ENCODE measurements at regions not wholly inside any gene's neighbourhood (a gene's known extent, or its start where the extent isn't known, plus 50 kb on each side); places are given as distances from the start of the nearest gene placed in this dataset.
"Not testable (repeated sequence)": the region's sequence is repeated elsewhere in the genome, so short reads cannot be mapped to it uniquely, and the experiment has no call there.

DNA sequence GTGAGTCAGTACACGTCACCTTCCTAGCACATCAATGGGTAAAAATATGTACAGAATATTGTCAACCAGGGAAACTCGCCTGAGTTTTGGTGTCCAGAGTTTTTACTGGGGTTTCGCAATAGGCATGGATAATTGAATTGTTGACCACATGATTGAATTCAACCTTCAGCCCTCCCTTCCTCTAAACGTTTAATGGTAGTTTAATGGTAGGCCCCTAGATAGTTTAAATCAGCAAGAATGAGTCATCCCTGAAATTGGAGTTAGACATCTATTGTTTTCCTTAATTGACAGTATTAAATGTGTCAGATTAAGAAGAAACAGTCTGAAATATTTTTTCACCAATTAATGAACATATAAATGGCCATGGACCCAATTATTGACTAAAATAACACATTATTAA lies 57.8 kb upstream of the CACNA2D1 start:
- FAIRE-seq = no peak
- DNase-seq (ENCODE audit: insufficient read length, low spot score) = no peak

GRCh38 chr7:82499546-82499945 lies 56.0 kb upstream of the CACNA2D1 start:
- not testable (repeated sequence) for DNase-seq (ENCODE audit: insufficient read length, low spot score)

GRCh38 chr7:82494420-82494819 lies 50.8 kb upstream of the CACNA2D1 start:
- DNase-seq (ENCODE audit: insufficient read length, low spot score) = no peak
- no peak for FAIRE-seq

More at GRCh38 chr7:82499546-82499945, 56.0 kb upstream of the CACNA2D1 start:
- not testable (repeated sequence) for FAIRE-seq

Measured in HTR-8/SVneo (cell line).